Right forelimb (tissue), 1 donor: ENCODE measurements at regions not wholly inside any gene's neighbourhood (a gene's known extent, or its start where the extent isn't known, plus 50 kb on each side); places are given as distances from the start of the nearest gene placed in this dataset.
"Not testable (repeated sequence)": the region's sequence is repeated elsewhere in the genome, so short reads cannot be mapped to it uniquely, and the experiment has no call there.

Source experiments
- DNase-seq: peaks from one replicate; pipeline ENCODE4 v3.0.0-alpha.2; 2018

DNA sequence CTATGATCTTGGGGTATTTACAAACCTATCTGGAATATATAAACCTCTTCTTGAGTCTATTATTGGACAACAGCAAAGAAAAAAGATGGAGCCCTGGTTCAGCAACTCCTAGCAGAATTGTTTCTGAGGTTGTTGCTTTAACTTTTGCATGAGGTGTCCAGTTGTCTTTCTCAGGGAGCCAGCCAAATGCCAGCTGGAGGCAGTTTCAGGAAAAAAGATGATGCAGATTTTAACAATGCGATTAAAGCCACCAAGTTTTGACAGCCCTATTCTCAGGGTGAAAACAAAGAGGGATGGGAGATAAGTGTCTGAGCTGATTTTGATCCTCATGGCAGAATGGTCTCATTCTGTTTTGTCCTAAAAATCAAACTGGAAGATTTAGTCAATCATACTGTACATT lies 181.6 kb upstream of the RASGRP1 start:
- DNase-seq, result no peak

- DNase-seq, result no peak
These were observed 184.1 kb upstream of the RASGRP1 start for GRCh38 chr15:38748710-38749109.

- no peak for DNase-seq
These were observed 186.2 kb upstream of the RASGRP1 start for GRCh38 chr15:38750786-38751185.

- no peak for DNase-seq
These were observed 191.1 kb upstream of the RASGRP1 start for GRCh38 chr15:38755718-38756117.

DNA sequence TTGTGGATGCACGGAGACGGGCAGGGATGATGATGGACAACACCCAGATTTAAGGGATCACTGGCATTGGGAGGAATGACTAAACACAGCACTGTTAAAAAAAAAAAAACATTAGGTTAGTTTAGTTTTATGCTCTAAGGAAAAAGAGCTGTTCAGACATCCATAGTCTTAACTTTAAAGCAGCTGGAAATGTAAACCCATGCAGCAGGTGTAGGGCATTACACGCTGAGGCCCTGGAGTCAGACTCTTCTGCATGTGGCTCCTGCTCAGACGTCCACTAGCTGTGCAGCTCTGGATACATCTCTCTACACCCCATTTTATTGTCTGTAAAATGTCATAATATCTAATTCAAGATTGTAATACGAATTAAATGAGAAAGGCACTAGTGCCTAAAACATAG lies 191.8 kb upstream of the RASGRP1 start:
- no peak for DNase-seq

DNA sequence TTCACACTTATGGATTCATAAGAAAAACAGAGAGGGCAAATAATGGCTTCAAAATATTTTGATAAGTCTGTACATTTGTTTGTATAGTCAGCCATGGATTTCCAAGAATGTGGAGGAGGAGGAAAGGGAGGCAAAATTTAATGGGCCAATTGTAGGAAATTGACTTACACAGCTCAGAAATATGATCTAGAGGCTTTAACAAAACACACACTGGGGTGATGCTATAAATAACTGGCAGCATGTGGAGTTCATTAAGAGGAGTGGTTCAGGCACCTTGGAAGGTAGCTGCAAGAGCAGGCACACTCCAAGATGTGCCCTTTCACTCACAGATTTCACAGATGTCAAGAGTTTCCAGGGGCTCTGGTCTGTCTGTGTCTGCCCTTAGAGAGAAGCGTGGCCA lies 193.4 kb upstream of the RASGRP1 start:
- DNase-seq, result no peak

GRCh38 chr15:38761681-38762080 lies 197.1 kb upstream of the RASGRP1 start:
- no peak for DNase-seq

- no peak for DNase-seq
These were observed 204.4 kb upstream of the RASGRP1 start for GRCh38 chr15:38768970-38769369.

DNA sequence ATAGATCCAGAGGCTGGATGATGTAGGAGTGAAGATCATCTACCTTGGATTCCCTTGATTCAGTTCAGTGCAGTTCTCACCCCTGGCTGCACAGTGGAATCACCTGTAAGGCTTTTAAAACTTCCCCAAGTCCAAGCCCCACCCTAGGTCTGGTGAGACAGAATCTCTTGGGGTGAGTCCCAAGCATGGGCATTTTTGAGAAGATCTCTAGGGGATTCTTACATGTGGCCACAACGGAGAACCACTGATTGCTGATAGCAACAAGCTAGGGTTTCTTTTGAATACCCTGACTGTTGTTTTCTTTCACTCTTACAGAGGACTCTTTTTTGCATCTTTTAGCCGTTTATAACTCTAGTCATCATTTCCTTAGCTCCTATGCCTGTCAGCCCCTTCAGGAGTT lies 204.9 kb upstream of the RASGRP1 start:
- DNase-seq, result no peak

- DNase-seq, result not testable (repeated sequence)
These were observed 209.5 kb upstream of the RASGRP1 start for GRCh38 chr15:38774076-38774475.

DNA sequence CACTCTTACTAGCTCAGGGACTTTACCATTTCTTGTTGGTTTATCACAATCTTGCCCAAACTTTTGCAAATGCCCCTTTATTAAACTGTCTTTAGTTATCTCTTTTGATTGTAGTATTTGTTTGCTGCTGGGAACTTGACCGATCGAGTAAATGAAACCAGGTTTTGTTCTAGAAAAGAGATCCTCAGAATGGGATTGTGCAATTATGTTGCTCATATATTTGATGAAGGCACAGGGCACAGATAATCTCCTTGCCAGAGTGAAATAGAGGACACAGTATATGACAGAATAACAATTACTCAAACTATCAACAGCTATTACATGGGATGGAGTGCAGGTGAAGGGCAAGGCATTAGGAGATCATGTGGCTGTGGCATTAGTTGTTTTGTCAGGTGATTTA lies 216.6 kb upstream of the RASGRP1 start:
- no peak for DNase-seq

- DNase-seq, result no peak
These were observed 217.5 kb upstream of the RASGRP1 start for GRCh38 chr15:38782156-38782555.

GRCh38 chr15:38788918-38789317 lies 224.3 kb upstream of the RASGRP1 start:
- no peak for DNase-seq

DNA sequence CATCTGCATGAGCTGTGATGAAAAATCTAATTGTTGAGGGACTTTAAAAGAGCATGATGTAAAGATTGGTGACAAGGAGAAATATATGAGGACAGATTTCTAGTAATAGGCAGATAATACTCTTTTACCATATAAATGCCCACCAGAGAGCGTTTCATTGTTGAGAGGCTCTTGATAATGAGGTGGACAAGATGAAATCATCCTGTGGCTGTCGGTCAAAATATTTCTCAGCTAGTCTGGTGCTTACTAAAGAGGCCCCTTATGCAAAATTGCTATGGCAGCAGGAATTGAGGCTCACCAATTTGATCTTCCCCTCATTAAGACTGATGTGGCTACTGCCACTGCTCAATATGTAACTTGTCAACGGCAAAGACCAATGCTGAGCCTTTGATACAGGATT lies 225.0 kb upstream of the RASGRP1 start:
- DNase-seq, result no peak

- peak; percentile 45 for DNase-seq
These were observed 228.7 kb upstream of the RASGRP1 start for GRCh38 chr15:38793206-38793810.

GRCh38 chr15:38795471-38796245 lies 231.0 kb upstream of the RASGRP1 start:
- DNase-seq, result no peak

GRCh38 chr15:38796589-38796988 lies 232.0 kb upstream of the RASGRP1 start:
- DNase-seq, result no peak

GRCh38 chr15:38797506-38797905 lies 232.9 kb upstream of the RASGRP1 start:
- not testable (repeated sequence) for DNase-seq

DNA sequence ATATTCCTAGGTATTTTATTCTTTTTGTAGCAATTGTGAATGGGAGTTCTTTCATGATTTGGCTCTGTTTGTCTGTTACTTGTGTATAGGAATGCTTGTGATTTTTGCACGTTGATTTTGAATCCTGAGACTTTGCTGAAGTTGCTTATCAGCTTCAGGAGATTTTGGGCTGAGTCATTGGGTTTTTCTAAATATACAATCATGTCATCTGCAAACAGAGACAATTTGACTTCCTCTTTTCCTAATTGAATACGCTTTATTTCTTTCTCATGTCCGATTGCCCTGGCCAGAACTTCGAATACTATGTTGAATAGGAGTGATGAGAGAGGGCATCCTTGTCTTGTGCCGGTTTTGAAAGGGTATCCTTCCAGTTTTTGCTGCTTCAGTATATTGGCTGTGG lies 234.6 kb upstream of the RASGRP1 start:
- DNase-seq, result not testable (repeated sequence)

- DNase-seq, result no peak
These were observed 245.0 kb upstream of the RASGRP1 start for GRCh38 chr15:38809621-38810020.

DNA sequence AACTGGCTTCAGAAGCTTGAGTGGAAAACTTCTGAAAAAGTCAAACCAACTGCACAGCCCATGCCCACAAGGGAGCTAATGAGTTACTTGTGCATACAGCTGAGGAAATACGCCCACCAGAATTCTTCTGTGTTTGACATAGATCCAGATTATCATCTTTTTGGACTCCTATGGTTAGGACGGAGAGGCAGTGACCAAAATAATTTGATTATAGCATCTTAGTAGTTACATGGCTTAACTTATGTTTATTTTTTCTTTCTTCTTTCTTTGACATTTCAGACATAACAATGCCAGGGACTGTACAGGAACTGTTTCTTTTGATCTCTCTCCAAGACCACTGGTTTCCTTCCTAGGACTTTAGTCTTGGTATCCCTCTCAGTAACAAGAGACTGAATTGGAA lies 246.1 kb upstream of the RASGRP1 start:
- DNase-seq, result no peak

DNA sequence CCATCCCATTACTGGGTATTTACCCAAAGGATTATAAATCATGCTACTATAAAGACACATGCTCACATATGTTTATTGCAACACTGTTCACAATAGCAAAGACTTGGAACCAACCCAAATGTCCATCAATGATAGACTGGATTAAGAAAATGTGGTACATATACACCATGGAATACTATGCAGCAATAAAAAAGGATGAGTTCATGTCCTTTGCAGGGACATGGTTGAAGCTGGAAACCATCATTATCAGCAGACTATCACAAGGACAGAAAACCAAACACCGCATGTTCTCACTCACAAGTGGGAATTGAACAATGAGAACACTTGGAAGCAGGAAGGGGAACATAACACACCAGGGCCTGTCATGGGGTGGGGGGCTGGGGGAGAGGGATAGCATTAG lies 249.6 kb upstream of the RASGRP1 start:
- not testable (repeated sequence) for DNase-seq

DNA sequence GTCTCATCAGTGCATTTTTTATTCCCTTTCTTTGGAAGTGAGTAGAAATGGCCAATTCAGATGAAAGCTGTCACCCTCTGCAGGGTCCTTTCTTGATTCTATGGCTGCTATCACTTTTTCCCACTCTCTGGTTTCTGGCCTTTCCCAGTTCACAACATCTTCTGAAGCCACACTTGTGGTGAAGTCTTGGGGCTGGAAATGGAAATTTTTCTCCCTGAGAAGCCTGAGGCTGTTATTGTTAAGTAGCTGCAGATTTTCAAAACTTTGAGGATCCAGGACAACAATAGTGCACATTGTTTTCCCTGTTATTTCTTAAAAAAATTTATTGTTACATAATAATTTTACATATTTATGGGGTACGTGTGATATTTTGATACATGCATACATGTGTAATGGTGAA lies 250.3 kb upstream of the RASGRP1 start:
- DNase-seq, result no peak

GRCh38 chr15:38817427-38818156 lies 253.0 kb upstream of the RASGRP1 start:
- DNase-seq, result peak; percentile 90
